ENCODE measurements at regions not wholly inside any gene's neighbourhood (a gene's known extent, or its start where the extent isn't known, plus 50 kb on each side); places are given as distances from the start of the nearest gene placed in this dataset.
"Not testable (repeated sequence)": the region's sequence is repeated elsewhere in the genome, so short reads cannot be mapped to it uniquely, and the experiment has no call there.

- CTCF ChIA-PET; H3K79me1 ChIP-seq (ENCODE audit: low read depth in 1 of 2, low read length in 2 of 2); H4K91ac ChIP-seq (ENCODE audit: insufficient read depth, low read depth, low read length); dilution Hi-C loops (cut with HindIII; ENCODE audit: low sequenced_read_pairs, unreplicated experiment); H3K14ac ChIP-seq (replicated peaks; ENCODE audit: low read depth, low read length); H4K8ac ChIP-seq (ENCODE audit: low read depth in 2 of 2, low read length in 2 of 2); in situ Hi-C loops (cut with MboI; ENCODE audit: low sequenced_read_pairs); H3K9ac ChIP-seq (ENCODE audit: low read depth, low read length); H2AK9ac ChIP-seq (replicated peaks; ENCODE audit: low read depth, low read length, poor library complexity); BruUV-seq (replicated peaks); H2BK20ac ChIP-seq (ENCODE audit: low read depth, low read length); H3K4me2 ChIP-seq (ENCODE audit: low read depth, low read length); H3K36me3 ChIP-seq (ENCODE audit: control insufficient read depth, insufficient read depth, low read length); POLR2A ChIA-PET (ENCODE audit: unreplicated experiment); H4K20me1 ChIP-seq (ENCODE audit: insufficient read depth, low read length); ATAC-seq (ENCODE audit: low read depth); H3K9me1 ChIP-seq (ENCODE audit: insufficient read depth, low read length); H3K27ac ChIP-seq (ENCODE audit: insufficient read depth, low read length); H4K5ac ChIP-seq (ENCODE audit: low read depth, low read length); H3K4me1 ChIP-seq (ENCODE audit: control insufficient read depth, insufficient read depth, low read length); H2AFZ ChIP-seq (replicated peaks; ENCODE audit: low read length, poor library complexity); intact Hi-C loops (cut with micrococcal nuclease); H3K9me3 ChIP-seq (ENCODE audit: control insufficient read depth, insufficient read depth, low read length); H3K4ac ChIP-seq (ENCODE audit: low read depth, low read length); H2BK120ac ChIP-seq (ENCODE audit: low read depth, low read length); H3K4me3 ChIP-seq (ENCODE audit: insufficient read depth, low read depth, low read length); H2AK5ac ChIP-seq (ENCODE audit: low read depth, low read length); H3K23ac ChIP-seq (ENCODE audit: low read depth, low read length); H2BK5ac ChIP-seq (ENCODE audit: low read depth, low read length, poor library complexity, severe bottlenecking); H3K56ac ChIP-seq (ENCODE audit: extremely low read depth, insufficient read depth, low read length); H3K18ac ChIP-seq (ENCODE audit: low read depth, low read length); H2BK15ac ChIP-seq (ENCODE audit: low read depth, low read length); DNase-seq; H3K27me3 ChIP-seq (ENCODE audit: control insufficient read depth, insufficient read depth, low read length): not testable (repeated sequence)
- no CpG with 5 or more reads among the region's 3 CpGs for WGBS, 2 experiments (ENCODE audit: extremely low coverage in 2 of 2, insufficient read length in 1 of 2)
Observed at GRCh38 chr3:87486635-87487034, 210.3 kb upstream of the POU1F1 start.

All from IMR-90 (cell line).